Activated T-cell treated with anti-CD3 and anti-CD28 coated beads, Interleukin-2, amount 50 U/mL, for 4 hours (primary cell): ENCODE measurements at regions not wholly inside any gene's neighbourhood (a gene's known extent, or its start where the extent isn't known, plus 50 kb on each side); places are given as distances from the start of the nearest gene placed in this dataset.
"Not testable (repeated sequence)": the region's sequence is repeated elsewhere in the genome, so short reads cannot be mapped to it uniquely, and the experiment has no call there.

Source experiments
- ATAC-seq, 2 donors: fragments of 200-7000 bp; cut with Tn5 transposase; one replicate each; pipeline ENCODE4 v1.10.0; 2021
- DNase-seq: peaks from one replicate; pipeline ENCODE4 v3.0.0-alpha.2; 2020
- H3K27me3 Mint-ChIP-seq: one replicate; pipeline ENCODE4 v1.8.0; 2021; ENCODE audit warnings: low read depth, mixed read lengths
- H3K36me3 Mint-ChIP-seq: one replicate; pipeline ENCODE4 v1.8.0; 2022; ENCODE audit warnings: mixed read lengths; ENCODE audit not compliant: insufficient read depth
- H3K4me1 Mint-ChIP-seq: one replicate; pipeline ENCODE4 v1.8.0; 2021; ENCODE audit warnings: low read depth, mixed read lengths
- H3K4me3 Mint-ChIP-seq: one replicate; pipeline ENCODE4 v1.8.0; 2021; ENCODE audit warnings: mild to moderate bottlenecking, moderate library complexity, mixed read lengths
- H3K9me3 Mint-ChIP-seq: one replicate; pipeline ENCODE4 v1.8.0; 2021; ENCODE audit warnings: mixed read lengths

DNA sequence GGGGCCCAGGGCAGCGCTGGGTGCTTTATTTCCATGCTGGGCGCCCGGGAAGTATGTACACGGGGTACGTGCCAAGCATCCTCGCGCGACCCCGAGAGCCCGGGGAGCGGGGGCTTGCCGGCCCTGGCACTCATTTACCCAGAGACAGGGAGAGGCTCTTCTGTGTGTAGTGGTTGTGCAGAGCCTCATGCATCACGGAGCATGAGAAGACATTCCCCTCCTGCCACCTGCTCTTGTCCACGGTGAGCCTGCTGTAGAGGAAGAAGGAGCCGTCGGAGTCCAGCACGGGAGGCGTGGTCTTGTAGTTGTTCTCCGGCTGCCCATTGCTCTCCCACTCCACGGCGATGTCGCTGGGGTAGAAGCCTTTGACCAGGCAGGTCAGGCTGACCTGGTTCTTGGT is 98.0 kb downstream of the TMEM121 start:
- not testable (repeated sequence) for DNase-seq, H3K36me3 Mint-ChIP-seq, H3K27me3 Mint-ChIP-seq, H3K4me1 Mint-ChIP-seq, ATAC-seq, H3K4me3 Mint-ChIP-seq, H3K9me3 Mint-ChIP-seq

DNA sequence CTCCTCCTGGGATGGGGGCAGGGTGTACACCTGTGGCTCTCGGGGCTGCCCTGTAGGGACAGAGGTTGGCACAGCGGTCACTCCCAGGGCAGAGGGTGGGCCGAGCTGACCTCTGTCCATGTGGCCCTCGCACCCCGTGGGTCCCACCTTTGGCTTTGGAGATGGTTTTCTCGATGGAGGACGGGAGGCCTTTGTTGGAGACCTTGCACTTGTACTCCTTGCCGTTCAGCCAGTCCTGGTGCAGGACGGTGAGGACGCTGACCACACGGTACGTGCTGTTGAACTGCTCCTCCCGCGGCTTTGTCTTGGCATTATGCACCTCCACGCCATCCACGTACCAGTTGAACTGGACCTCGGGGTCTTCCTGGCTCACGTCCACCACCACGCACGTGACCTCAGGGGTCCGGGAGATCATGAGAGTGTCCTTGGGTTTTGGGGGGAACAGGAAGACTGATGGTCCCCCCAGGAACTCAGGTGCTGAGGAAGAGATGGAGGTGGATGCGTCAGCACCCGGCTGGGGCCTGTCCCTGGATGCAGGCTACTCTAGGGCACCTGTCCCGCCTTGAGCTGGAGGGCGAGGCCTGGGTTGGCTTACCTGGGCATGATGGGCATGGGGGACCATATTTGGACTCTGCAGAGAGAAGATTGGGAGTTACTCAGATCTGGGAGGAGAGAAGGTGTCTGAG is 98.5 kb downstream of the TMEM121 start:
- not testable (repeated sequence) for H3K27me3 Mint-ChIP-seq, DNase-seq, H3K36me3 Mint-ChIP-seq, H3K9me3 Mint-ChIP-seq, H3K4me3 Mint-ChIP-seq, ATAC-seq, H3K4me1 Mint-ChIP-seq

DNA sequence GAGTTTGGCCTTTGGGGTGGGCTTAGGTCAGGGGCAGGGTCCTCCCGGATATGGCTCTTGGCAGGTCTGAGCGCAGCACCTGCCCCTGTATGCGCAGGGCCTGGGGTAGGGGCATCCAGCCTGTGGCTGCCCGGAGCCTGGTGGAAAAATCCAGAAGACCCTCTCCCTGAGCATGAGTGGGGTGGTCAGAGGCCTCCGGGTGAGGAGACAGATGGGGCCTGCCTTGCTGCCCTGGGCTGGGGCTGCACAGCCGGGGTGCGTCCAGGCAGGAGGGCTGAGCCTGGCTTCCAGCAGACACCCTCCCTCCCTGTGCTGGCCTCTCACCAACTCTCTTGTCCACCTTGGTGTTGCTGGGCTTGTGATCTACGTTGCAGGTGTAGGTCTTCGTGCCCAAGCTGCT is 99.1 kb downstream of the TMEM121 start:
- ATAC-seq, H3K9me3 Mint-ChIP-seq, DNase-seq, H3K4me1 Mint-ChIP-seq, H3K4me3 Mint-ChIP-seq, H3K27me3 Mint-ChIP-seq, H3K36me3 Mint-ChIP-seq: not testable (repeated sequence)

DNA sequence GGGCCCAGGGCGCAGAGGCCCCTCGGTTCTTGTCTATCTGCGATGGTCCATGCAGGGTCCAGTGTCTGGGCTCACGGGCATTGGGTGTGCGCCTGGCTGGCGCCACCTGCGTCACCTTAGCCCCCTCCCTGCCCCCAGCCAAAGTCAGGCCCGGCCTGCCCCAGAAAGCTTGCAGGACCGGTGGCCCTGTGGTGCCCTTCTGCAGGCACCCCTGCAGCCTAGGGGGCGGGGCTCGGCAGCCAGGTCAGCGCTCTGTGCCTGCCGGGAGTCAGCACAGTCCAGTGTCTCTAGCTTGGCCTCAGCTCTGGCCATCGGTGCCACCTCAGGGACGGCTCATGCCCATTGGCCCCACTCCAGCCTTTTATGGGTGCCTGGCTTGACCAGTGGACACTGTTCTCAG is 99.7 kb downstream of the TMEM121 start:
- H3K36me3 Mint-ChIP-seq, H3K4me1 Mint-ChIP-seq, DNase-seq, H3K27me3 Mint-ChIP-seq, ATAC-seq, H3K9me3 Mint-ChIP-seq, H3K4me3 Mint-ChIP-seq: not testable (repeated sequence)

DNA sequence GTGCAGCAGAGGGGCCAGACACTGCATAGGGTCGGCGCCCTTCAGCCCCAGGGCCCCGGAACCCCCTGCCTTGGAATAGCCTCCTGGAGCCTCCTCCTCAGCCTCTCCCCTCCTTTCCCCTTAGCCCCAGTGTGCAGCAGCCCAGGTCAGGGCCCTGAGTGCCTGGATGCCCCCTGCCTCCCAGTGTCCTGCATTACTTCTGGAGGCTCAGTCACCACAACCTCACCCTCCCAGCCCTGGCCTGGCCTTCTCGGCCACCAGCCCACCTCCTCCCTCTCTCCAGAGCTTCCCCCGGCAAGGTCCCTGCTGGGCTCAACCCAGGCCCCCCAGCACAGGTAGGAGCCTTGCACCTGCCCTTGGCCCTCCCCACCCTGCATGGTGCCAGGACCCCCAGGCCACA is 100.3 kb downstream of the TMEM121 start:
- H3K4me1 Mint-ChIP-seq, H3K4me3 Mint-ChIP-seq, H3K36me3 Mint-ChIP-seq, ATAC-seq, H3K9me3 Mint-ChIP-seq, DNase-seq, H3K27me3 Mint-ChIP-seq: not testable (repeated sequence)

DNA sequence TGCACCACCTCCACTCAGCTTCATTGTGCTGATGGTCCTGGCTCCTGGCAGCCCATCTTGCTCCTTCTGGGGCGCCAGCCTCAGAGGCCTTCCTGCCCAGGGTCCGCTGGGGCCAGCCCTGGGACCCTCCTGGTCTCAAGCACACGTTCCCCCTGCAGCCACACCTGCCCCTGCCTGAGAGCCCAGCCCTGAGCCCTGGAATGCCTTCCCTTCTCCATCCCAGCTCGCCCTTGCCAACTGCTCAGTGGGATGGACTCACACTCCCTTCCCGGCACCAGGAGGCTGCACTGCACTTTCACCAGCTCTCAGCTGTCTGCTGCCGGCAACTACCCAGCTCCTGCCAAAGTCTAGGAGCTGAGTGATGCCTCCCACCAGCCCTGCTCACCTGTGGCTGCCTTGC is 100.9 kb downstream of the TMEM121 start:
- H3K4me3 Mint-ChIP-seq, H3K36me3 Mint-ChIP-seq, H3K9me3 Mint-ChIP-seq, H3K27me3 Mint-ChIP-seq, H3K4me1 Mint-ChIP-seq, ATAC-seq, DNase-seq: not testable (repeated sequence)

DNA sequence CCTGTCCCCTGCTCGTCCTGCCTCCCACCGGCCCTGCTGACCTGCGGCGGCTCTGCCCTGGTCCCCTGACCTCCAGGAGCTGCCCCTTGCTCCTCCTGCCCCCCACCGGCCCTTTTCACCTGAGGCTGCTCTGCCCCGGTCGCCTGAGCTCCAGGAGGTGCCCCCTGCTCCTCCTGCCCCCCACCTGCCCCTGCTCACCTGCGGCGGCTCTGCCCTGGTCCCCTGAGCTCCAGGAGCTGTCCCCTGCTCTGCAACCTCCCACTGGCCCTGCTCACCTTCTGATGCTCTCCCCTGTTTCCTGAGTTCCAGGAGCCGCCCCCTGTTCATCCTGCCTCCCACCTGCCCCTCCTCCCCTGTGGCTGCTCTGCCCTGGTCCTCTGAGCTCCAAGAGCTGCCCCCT is 101.3 kb downstream of the TMEM121 start:
- peaks cover 2% of the 10 kb centered on the region for H3K36me3 Mint-ChIP-seq
- H3K4me1 Mint-ChIP-seq, result no peaks in the 10 kb centered on the region
- no peak overlapping the region for H3K4me3 Mint-ChIP-seq
- ATAC-seq (no peak), DNase-seq (no peak)
- peaks cover 5% of the 10 kb centered on the region for H3K9me3 Mint-ChIP-seq
- H3K27me3 Mint-ChIP-seq, result peaks cover 5% of the 10 kb centered on the region

DNA sequence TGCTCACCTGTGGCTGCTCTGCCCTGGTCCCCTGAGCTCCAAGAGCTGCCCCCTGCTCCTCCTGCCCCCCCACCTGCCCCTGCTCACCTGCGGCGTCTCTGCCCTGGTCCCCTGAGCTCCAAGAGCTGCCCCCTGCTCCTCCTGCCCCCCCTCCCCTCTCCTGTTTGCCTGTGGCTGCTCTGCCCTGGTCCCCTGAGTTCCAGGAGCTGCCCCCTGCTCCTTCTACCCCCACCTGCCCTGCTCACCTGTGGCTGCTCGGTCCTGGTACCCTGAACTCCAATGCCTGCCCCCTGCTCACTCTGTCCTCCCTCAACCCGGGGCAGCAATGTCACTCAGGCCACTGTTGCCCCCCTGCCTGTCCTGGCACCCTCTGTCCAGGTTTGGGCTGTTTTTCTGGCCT is 101.7 kb downstream of the TMEM121 start:
- H3K36me3 Mint-ChIP-seq, H3K27me3 Mint-ChIP-seq, H3K4me3 Mint-ChIP-seq, H3K4me1 Mint-ChIP-seq, ATAC-seq, DNase-seq, H3K9me3 Mint-ChIP-seq: not testable (repeated sequence)

DNA sequence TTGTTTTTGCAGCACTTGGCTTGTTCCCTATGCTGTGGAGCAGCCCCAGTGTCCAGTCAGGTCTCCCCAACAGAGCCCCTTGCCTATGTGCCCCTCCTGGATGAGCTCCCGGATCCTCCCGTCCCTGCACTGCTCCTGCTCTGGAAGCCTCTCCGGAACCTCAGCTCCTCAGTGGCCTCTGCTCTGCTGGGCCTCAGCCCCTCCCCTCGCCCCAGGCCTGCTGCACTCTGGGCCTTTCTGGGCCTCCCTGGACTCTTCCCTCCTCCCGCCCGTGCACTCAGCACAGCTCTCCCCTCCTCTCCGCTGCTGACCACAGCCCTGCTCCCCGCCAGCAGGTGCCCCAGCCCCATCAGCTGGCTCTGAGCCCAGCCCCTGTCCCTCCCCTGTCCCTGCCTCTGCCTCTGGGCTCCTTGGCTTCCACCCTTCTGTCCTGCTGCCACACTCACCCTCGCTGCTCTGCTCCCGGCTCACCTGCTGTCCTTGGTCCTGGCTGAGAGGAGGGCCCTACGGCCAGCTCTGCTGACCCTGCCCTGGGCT is 102.2 kb downstream of the TMEM121 start:
- not testable (repeated sequence) for H3K36me3 Mint-ChIP-seq, H3K4me1 Mint-ChIP-seq, DNase-seq, H3K27me3 Mint-ChIP-seq, ATAC-seq, H3K9me3 Mint-ChIP-seq, H3K4me3 Mint-ChIP-seq

DNA sequence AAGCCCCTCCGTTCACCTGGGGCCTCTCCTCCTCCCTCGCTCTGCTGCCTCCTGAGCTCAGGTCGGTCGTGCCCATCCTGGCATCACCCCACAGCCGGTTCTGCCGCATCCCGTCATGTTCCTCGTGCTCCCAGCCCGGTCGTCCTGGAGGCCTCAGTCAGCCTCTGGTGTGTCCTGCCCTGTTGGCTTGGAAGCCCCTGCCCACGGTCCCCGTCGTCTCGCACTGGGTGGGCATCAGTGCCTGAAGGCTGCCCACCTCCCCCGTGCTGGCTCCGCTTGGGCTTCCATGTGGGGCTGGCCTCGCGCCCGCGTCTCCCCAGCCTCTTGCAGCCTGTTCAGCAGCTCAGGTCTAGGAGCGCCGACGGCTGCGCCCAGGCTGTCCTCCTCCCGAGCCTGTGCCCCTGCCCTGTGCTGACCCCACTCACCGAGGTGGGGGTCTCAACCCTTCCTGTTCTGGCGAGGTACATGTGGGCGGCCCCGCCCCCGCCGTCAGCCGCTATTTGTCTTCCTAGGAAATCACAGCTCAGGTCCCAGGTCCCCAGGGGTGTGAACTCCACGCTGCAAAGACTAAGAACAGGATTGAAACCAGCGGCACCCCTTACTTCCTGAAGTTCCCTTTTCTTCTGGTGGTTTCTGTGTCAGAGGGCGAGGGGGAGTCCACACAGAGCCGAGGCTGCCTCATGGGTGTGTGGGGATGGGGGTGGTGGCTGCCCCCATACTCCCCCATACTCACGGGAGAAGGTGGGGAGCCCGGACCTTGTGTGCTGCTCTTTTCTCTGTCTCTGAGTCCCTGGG is 102.9 kb downstream of the TMEM121 start:
- H3K27me3 Mint-ChIP-seq, H3K4me1 Mint-ChIP-seq, ATAC-seq, DNase-seq, H3K9me3 Mint-ChIP-seq, H3K36me3 Mint-ChIP-seq, H3K4me3 Mint-ChIP-seq: not testable (repeated sequence)

DNA sequence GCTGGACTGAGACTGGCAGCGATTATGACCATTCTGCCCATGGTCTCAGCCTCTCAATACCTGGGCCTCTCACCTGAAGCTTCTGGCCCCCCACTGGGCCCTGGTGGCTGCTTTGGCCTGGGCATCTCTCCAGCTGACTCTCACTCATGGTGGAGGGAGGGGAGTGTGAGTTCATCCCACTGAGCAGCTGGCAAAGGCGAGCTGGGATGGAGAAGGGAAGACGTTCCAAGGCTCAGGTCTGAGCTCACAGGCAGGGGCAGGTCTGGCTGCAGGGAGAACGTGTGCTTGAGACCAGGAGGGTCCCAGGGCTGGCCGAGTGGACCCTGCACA is 103.5 kb downstream of the TMEM121 start:
- no peak for DNase-seq

DNA sequence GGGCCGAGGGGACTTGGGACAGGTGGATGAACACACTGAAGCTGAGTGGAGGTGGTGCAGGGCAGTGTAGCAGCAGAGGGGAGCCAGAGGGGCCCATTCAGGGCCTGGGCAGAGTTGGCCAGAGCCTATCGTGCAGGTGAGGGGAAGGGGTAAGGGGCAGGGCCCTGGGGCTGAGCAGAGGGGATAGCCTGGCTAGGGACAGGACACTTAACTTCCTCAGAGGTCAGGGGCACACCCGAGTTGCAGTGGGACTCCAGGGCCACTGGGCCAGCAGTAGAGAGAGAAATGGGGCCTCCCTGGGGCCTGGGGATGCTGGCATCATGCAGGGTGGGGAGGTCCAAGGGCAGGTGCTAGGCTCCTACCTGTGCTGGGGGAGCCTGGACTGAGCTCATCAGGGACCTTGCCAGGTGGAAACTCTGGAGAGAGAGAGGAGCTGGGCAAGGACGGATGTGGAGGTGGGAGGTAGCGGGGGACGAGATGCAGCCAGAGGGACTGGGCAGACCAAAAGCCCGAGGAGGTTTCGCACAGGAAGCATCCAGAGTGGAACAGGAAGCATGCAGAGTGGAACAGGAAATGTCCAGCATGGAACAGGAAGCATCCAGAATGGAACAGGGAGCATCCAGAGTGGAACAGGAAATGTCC is 104.0 kb downstream of the TMEM121 start:
- H3K36me3 Mint-ChIP-seq, H3K4me3 Mint-ChIP-seq, H3K4me1 Mint-ChIP-seq, ATAC-seq, H3K9me3 Mint-ChIP-seq, DNase-seq, H3K27me3 Mint-ChIP-seq: not testable (repeated sequence)

More for the DNA sequence above, 103.5 kb downstream of the TMEM121 start:
- H3K4me3 Mint-ChIP-seq, result no peak overlapping the region
- H3K36me3 Mint-ChIP-seq, result peaks cover 2% of the 10 kb centered on the region
- peaks cover 5% of the 10 kb centered on the region for H3K9me3 Mint-ChIP-seq
- no peaks in the 10 kb centered on the region for H3K4me1 Mint-ChIP-seq
- peaks cover 5% of the 10 kb centered on the region for H3K27me3 Mint-ChIP-seq
- no peak for ATAC-seq

DNA sequence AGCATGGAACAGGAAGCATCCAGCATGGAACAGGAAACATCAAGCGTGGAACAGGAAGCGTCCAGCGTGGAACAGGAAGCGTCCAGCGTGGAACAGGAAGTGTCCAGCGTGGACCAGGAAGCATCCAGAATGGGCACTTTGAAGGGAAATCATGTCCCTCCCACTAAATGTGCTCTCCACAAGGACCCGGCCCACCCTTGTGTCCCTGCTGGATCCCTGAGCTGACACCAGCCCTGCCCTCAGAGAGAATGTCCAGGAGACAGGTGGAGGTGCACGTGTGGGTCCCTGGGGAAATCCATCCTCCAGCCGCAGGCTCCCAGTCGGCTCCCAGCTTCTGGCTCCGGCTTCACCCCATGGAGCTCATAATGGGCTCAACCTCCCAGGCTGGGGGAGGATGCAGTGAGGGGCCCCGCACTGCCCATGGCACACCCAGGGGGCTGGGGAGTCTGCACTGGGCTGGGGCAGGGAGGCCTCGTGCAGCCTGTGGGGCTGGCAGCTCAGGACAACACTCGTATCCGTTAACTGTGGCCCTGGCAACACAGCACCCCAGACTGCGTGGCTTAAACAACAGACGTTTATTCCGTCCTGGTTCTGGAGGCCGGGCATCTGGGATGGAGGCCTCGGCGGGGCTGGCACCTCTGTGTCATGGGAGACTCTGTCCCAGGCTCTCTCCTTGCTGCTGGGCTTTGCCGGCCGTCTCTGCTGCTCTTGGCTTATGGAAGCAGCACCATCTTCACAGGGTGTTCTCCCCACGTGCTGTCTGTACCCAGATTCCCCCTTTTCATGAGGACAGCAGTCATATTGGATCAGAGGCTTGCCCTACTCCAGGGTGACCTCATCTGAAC is 104.8 kb downstream of the TMEM121 start:
- H3K36me3 Mint-ChIP-seq, DNase-seq, ATAC-seq, H3K27me3 Mint-ChIP-seq, H3K4me3 Mint-ChIP-seq, H3K9me3 Mint-ChIP-seq, H3K4me1 Mint-ChIP-seq: not testable (repeated sequence)

DNA sequence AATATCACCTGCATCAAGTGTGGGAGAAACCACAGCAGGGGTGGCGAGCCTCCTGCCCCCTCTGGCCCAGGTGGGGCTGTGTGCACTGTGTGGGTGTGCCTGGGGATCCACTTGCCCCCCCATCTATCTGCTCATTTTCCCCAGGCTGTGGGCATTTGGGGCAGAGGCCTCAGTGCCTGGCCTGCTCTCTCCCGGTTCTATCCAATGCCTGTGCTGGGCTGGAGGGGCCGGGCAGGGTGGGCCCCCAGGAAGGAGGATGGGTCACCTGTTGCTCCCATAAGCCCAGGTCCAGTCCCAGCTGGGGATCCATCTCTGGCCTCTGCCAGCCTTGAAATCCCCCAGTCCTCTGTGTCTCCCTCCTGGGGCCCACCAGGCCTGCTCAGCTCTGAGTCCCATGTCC is 105.6 kb downstream of the TMEM121 start:
- no peak for ATAC-seq
- DNase-seq, result no peak
- peaks cover 5% of the 10 kb centered on the region for H3K9me3 Mint-ChIP-seq
- peaks cover 2% of the 10 kb centered on the region for H3K36me3 Mint-ChIP-seq
- H3K4me3 Mint-ChIP-seq, result no peak overlapping the region
- H3K4me1 Mint-ChIP-seq, result no peaks in the 10 kb centered on the region
- H3K27me3 Mint-ChIP-seq, result peaks cover 10% of the 10 kb centered on the region
